ENCODE measurements at regions not wholly inside any gene's neighbourhood (a gene's known extent, or its start where the extent isn't known, plus 50 kb on each side); places are given as distances from the start of the nearest gene placed in this dataset.

DNA sequence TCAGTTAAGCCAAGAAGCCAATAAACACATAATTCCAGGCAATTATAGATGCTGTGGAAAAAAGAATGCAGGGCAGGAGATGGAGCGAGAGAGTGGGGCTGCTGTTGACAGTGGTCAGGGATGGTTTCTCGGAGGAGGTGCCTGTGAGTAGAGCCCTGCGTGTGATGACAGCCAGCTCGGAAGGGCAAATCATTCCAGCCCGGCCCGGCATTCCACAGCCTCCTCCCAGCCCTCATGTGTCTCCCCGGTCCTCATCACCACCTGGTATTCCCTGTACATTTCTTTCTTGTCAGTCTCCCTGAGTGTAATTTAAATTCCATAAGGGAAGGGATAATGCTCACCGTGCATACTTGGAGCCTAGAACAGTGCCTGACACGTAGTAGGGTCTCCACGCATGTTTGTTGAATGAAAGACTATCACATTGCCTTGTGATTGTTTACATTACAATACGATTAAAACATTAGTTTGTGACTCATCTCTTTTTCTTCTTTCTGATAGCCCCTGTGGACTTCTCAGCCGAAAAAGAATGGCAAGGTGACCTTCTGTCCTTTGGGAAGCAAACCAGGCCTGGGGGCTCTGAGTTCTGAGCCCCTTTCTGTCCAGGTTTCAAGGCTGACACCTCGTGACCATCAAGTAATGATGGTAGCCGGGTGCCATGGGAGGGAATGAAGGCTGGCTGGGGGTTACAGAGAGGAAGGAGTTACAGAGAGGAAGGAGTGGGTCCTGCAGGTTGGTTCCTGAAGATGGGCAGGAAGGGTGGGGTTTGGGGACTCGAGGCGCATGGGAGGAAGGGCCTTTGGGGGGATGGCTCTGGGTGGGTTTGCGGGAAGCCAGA is 379.5 kb upstream of the SULF2 start:
- H3K4me1 ChIP-seq, result peaks cover 12% of the 10 kb centered on the region
- H3K36me3 ChIP-seq (replicated peaks in 1 of 2; ENCODE audit: insufficient read depth in 1 of 2, low read depth in 2 of 2), result no peaks in the 10 kb centered on the region
- ATAC-seq (no peak), DNase-seq (no peak)
- TF ChIP-seq POLR2A (IDR thresholded peaks at IDR 0.05), result no peak
- intact Hi-C loops (cut with DNase I), result no loop called here
- H3K9me3 ChIP-seq, result no peaks in the 10 kb centered on the region
- no peak overlapping the region for H3K27ac ChIP-seq
- H3K27me3 ChIP-seq, result no peaks in the 10 kb centered on the region
- H3K4me3 ChIP-seq, result no peak overlapping the region
- 49 to 58% methylated on average over 17 of the region's 17 CpGs for WGBS, 2 donors

GRCh38 chr20:48164034-48164433 is 378.8 kb upstream of the SULF2 start:
- intact Hi-C loops (cut with DNase I), result no loop called here
- DNase-seq (no peak), ATAC-seq (no peak)
- Histone ChIP-seq H3K9me3 (no peaks in the 10 kb centered on the region), H3K27ac (no peak overlapping the region), H3K27me3 (no peaks in the 10 kb centered on the region), H3K4me1 (peaks cover 12% of the 10 kb centered on the region), H3K4me3 (no peak overlapping the region), H3K36me3 (replicated peaks in 1 of 2; ENCODE audit: insufficient read depth in 1 of 2, low read depth in 2 of 2) (no peaks in the 10 kb centered on the region)
- WGBS, 2 donors, result 62 to 67% methylated on average over 7 of the region's 7 CpGs
- no peak for TF ChIP-seq POLR2A (IDR thresholded peaks at IDR 0.05)
- TF ChIP-seq, protein P1, sequence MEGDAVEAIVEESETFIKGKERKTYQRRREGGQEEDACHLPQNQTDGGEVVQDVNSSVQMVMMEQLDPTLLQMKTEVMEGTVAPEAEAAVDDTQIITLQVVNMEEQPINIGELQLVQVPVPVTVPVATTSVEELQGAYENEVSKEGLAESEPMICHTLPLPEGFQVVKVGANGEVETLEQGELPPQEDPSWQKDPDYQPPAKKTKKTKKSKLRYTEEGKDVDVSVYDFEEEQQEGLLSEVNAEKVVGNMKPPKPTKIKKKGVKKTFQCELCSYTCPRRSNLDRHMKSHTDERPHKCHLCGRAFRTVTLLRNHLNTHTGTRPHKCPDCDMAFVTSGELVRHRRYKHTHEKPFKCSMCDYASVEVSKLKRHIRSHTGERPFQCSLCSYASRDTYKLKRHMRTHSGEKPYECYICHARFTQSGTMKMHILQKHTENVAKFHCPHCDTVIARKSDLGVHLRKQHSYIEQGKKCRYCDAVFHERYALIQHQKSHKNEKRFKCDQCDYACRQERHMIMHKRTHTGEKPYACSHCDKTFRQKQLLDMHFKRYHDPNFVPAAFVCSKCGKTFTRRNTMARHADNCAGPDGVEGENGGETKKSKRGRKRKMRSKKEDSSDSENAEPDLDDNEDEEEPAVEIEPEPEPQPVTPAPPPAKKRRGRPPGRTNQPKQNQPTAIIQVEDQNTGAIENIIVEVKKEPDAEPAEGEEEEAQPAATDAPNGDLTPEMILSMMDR (IDR thresholded peaks at IDR 0.05), result no peak

DNA sequence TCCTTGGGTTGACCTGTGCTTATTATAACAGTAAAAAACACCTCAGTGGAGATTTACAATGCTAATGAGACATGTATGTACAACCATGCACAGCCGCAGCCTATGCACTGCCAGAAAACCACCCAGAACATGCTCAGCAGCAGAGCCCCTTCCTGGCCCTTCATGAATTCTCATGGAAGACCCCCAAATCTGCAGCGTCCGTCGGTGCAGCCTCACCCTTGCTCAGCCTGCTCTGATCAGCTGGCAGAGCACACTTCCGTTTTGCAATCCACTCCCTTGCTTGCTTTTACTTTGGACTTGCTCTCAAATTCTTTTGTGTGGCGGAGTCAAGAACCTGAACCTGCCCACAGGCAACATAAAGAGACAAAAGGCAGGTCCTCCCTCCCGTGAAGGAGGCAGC is 378.2 kb upstream of the SULF2 start:
- intact Hi-C loops (cut with DNase I), result no loop called here
- Histone ChIP-seq H3K27ac (no peak overlapping the region), H3K4me3 (no peak overlapping the region), H3K27me3 (no peaks in the 10 kb centered on the region), H3K4me1 (peaks cover 12% of the 10 kb centered on the region), H3K36me3 (replicated peaks in 1 of 2; ENCODE audit: insufficient read depth in 1 of 2, low read depth in 2 of 2) (no peaks in the 10 kb centered on the region), H3K9me3 (no peaks in the 10 kb centered on the region)
- TF ChIP-seq, protein P1 (IDR thresholded peaks at IDR 0.05), result no peak
- TF ChIP-seq POLR2A (IDR thresholded peaks at IDR 0.05), result no peak
- ATAC-seq (no peak), DNase-seq (no peak)
- 68 to 70% methylated on average over 7 of the region's 7 CpGs for WGBS, 2 donors

DNA sequence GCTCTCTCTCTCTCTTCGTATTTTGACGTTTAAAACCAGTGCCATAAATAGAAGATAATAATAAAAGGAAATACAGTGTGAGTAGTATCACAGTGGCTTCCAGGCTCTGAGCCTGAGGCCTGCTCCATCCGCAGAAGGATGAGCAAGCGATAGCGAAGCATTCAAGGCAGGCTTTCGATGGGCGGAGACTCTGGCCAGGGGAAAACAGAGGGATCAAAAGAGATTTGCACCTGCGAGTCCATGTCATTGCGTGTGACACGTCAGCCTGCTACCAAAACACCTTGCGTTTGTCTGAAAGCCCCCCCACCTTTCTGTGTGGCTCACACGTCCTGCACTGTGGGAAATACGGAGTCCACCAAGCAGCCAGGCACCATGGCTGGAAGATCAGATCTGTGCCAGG is 377.3 kb upstream of the SULF2 start:
- Histone ChIP-seq H3K36me3 (replicated peaks in 1 of 2; ENCODE audit: insufficient read depth in 1 of 2, low read depth in 2 of 2) (no peaks in the 10 kb centered on the region), H3K9me3 (no peaks in the 10 kb centered on the region), H3K4me3 (no peak overlapping the region), H3K27me3 (no peaks in the 10 kb centered on the region), H3K27ac (no peak overlapping the region), H3K4me1 (peaks cover 12% of the 10 kb centered on the region)
- TF ChIP-seq, protein P1 (IDR thresholded peaks at IDR 0.05), result no peak
- no peak for TF ChIP-seq POLR2A (IDR thresholded peaks at IDR 0.05)
- no peak for DNase-seq
- 88% methylated on average over 11 to 13 of the region's 13 CpGs for WGBS, 2 donors
- intact Hi-C loops (cut with DNase I), result no loop called here
- ATAC-seq, result no peak

GRCh38 chr20:48159145-48160008 is 374.1 kb upstream of the SULF2 start:
- Histone ChIP-seq H3K27me3 (no peaks in the 10 kb centered on the region), H3K9me3 (peaks cover 0 to 9% (median 0%) of the 10 kb centered on the region in 3 donors), H3K36me3 (replicated peaks in 1 of 2; ENCODE audit: insufficient read depth in 1 of 2, low read depth in 2 of 2) (no peaks in the 10 kb centered on the region), H3K27ac (no peak overlapping the region), H3K4me1 (no peaks in the 10 kb centered on the region), H3K4me3 (no peak overlapping the region)
- intact Hi-C loops (cut with DNase I), result no loop called here
- 56 to 61% methylated on average over 11 of the region's 11 CpGs for WGBS, 2 donors
- ATAC-seq (no peak), DNase-seq (peak in 2 of 4 donors; percentile 17 to 20)
- TF ChIP-seq, protein P1 (IDR thresholded peaks at IDR 0.05), result no peak

Data from body of pancreas (tissue), 4 donors.